DMS53 treated with DMSO at 0.1 percent for 48 hours (cell line): ENCODE measurements at regions not wholly inside any gene's neighbourhood (a gene's known extent, or its start where the extent isn't known, plus 50 kb on each side); places are given as distances from the start of the nearest gene placed in this dataset.
A peak's percentile ranks its signal among the peaks of the same experiment; 100 is the strongest.
"Not testable (repeated sequence)": the region's sequence is repeated elsewhere in the genome, so short reads cannot be mapped to it uniquely, and the experiment has no call there.

Source experiments
- DNase-seq: peaks from one replicate; lab custom pipeline; 2025; ENCODE audit not compliant: unreplicated experiment; lab: John Stamatoyannopoulos, UW

- DNase-seq = no peak
Measured at GRCh38 chr10:55519264-55519663, 718.2 kb upstream of the PCDH15 start.

GRCh38 chr10:55518416-55518815 lies 717.4 kb upstream of the PCDH15 start:
- not testable (repeated sequence) for DNase-seq

- DNase-seq = no peak
Measured at GRCh38 chr10:55509168-55509567, 708.1 kb upstream of the PCDH15 start.

GRCh38 chr10:55500931-55501559 lies 700.0 kb upstream of the PCDH15 start:
- peak; percentile 45 for DNase-seq

- no peak for DNase-seq
Measured at GRCh38 chr10:55497893-55498499, 697.0 kb upstream of the PCDH15 start.

- DNase-seq = no peak
Measured at GRCh38 chr10:55495555-55495954, 694.5 kb upstream of the PCDH15 start.

GRCh38 chr10:55491712-55492111 lies 690.7 kb upstream of the PCDH15 start:
- peak; percentile 25 for DNase-seq

GRCh38 chr10:55485827-55486226 lies 684.8 kb upstream of the PCDH15 start:
- DNase-seq = no peak

- no peak for DNase-seq
Measured at GRCh38 chr10:55476129-55476528, 675.1 kb upstream of the PCDH15 start.

- no peak for DNase-seq
Measured at GRCh38 chr10:55474258-55474657, 673.2 kb upstream of the PCDH15 start.

- DNase-seq = no peak
Measured at GRCh38 chr10:55470840-55471239, 669.8 kb upstream of the PCDH15 start.

GRCh38 chr10:55466806-55467504 lies 665.9 kb upstream of the PCDH15 start:
- DNase-seq = no peak

- DNase-seq = no peak
Measured at GRCh38 chr10:55464083-55464482, 663.1 kb upstream of the PCDH15 start.

GRCh38 chr10:55460008-55460407 lies 659.0 kb upstream of the PCDH15 start:
- DNase-seq = no peak

GRCh38 chr10:55449981-55450380 lies 649.0 kb upstream of the PCDH15 start:
- peak; percentile 24 for DNase-seq

- DNase-seq = no peak
Measured at GRCh38 chr10:55446441-55447002, 645.5 kb upstream of the PCDH15 start.

GRCh38 chr10:55441777-55442176 lies 640.7 kb upstream of the PCDH15 start:
- no peak for DNase-seq

GRCh38 chr10:55426138-55426537 lies 625.1 kb upstream of the PCDH15 start:
- DNase-seq = no peak

- peak; percentile 80 for DNase-seq
Measured at GRCh38 chr10:55410415-55410885, 609.4 kb upstream of the PCDH15 start.

GRCh38 chr10:55404094-55404493 lies 603.1 kb upstream of the PCDH15 start:
- no peak for DNase-seq

GRCh38 chr10:55400075-55400849 lies 599.2 kb upstream of the PCDH15 start:
- peak; percentile 20 for DNase-seq
